Amygdala (tissue), 56 donors: ENCODE measurements at regions not wholly inside any gene's neighbourhood (a gene's known extent, or its start where the extent isn't known, plus 50 kb on each side); places are given as distances from the start of the nearest gene placed in this dataset.
"Not testable (repeated sequence)": the region's sequence is repeated elsewhere in the genome, so short reads cannot be mapped to it uniquely, and the experiment has no call there.

Experiments
- DNase-seq, 56 donors: peaks; one replicate each; lab custom pipeline; 2025; lab: John Stamatoyannopoulos, UW

GRCh38 chr12:107144441-107144840, 51.1 kb upstream of the CRY1 start:
- DNase-seq, result no peak

DNA sequence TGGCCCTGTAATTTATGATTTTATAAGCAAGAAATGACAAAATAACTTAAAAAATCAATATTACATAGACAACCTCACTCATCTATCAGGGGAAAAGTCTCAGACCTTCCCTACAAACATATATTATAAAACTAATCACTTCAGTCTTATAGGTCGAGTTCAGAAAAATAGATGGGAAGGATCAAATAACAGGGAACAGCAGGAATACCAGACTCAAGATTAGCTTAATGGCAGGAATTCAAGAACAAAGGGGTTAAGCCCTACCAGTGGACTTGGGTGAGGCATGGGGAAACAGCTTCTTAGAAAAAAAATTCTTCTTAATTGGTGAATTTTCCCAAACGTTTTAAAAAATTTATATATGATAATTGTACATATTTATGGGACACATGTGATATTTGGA, 51.6 kb upstream of the CRY1 start:
- no peak for DNase-seq

- DNase-seq, result no peak
Observed at GRCh38 chr12:107145397-107145796, 52.0 kb upstream of the CRY1 start.

- no peak for DNase-seq
Observed at GRCh38 chr12:107148107-107148506, 54.8 kb upstream of the CRY1 start.

DNA sequence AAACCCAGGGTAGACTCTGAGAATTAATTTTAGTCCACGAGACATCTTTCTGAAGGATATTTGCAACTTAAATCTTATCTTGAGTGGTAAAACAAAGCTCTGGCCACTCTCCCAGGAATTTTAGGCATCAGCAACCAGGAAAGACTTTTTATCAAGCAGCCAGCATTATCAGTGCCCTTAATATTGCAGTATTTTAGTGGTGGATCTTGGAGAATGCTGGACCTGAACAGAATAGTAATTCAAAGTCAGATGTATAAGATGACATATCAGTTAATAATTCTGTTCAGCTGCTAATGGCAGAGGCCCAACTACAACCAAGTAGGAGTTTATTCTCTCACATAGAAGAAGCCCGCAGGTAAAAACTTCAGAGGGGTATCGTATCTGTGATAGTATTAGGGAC, 59.0 kb upstream of the CRY1 start:
- no peak for DNase-seq

- no peak for DNase-seq
Observed at GRCh38 chr12:107159384-107159900, 66.1 kb upstream of the CRY1 start.

GRCh38 chr12:107163413-107163812, 70.1 kb upstream of the CRY1 start:
- DNase-seq, result no peak

GRCh38 chr12:107164392-107164791, 71.0 kb upstream of the CRY1 start:
- no peak for DNase-seq

GRCh38 chr12:107165581-107165980, 72.2 kb upstream of the CRY1 start:
- DNase-seq, result no peak

GRCh38 chr12:107167756-107168155, 74.4 kb upstream of the CRY1 start:
- DNase-seq, result no peak

- no peak for DNase-seq
Observed at GRCh38 chr12:107169200-107169599, 75.9 kb upstream of the CRY1 start.

- DNase-seq, result no peak
Observed at GRCh38 chr12:107178776-107179175, 85.4 kb upstream of the CRY1 start.

DNA sequence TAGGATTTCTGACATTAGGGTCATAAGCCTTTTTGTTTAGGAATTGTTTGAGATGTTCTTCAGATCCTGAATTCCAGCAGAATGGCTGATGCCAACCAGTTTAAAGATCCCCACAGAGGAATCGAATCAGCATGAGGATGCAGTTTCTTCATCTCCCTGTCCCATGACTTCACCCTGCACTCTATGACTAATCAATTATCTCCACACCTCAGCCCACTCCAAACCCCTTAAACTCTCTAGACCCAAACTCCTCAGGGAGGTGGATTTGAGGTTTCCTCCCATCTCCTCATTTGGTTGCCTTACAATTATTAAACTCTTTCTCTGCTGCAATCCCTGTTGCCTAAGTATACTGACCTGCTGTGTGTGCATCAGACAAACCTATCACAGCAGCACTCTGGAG, 86.5 kb upstream of the CRY1 start:
- DNase-seq, result no peak

- no peak for DNase-seq
Observed at GRCh38 chr12:107180272-107180671, 86.9 kb upstream of the CRY1 start.

- DNase-seq, result no peak
Observed at GRCh38 chr12:107184359-107184930, 91.1 kb upstream of the CRY1 start.

DNA sequence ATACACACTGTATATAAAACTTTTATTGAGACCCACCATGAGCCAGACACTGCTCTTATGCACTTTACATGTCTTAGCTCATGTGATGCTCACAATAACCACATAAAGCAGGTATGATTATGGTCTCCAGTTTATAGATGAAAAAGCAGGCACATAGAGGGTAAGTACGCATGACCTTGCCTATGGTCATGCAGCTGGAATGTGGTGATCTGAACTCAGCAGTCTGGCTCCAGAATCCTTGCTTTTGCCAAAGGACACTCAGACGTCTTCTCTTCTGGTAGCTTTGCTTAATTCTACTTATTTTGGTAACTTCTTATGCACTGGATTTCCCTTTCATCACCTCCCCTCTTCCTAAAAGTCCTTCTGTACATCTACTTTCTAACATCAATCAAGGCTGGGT, 103.3 kb upstream of the CRY1 start:
- DNase-seq, result no peak

GRCh38 chr12:107200394-107200793, 107.0 kb upstream of the CRY1 start:
- no peak for DNase-seq

GRCh38 chr12:107207931-107208525, 114.7 kb upstream of the CRY1 start:
- DNase-seq, result no peak

DNA sequence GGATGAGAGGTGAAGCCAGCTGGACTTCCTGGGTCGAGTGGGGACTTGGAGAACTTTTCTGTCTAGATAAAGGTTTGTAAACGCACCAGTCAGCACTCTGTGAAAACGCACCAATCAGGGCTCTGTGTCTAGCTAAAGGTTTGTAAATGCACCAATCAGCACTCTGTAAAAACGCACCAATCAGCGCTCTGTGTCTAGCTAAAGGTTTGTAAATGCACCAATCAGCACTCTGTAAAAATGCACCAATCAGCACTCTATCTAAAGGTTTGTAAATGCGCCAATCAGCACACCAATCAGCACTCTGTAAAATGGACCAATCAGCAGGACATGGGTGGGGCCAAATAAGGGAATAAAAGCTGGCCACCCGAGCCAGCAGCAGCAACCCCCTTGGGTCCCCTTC, 116.4 kb upstream of the CRY1 start:
- DNase-seq, result not testable (repeated sequence)

GRCh38 chr12:107214373-107214773, 121.0 kb upstream of the CRY1 start:
- DNase-seq, result not testable (repeated sequence)

DNA sequence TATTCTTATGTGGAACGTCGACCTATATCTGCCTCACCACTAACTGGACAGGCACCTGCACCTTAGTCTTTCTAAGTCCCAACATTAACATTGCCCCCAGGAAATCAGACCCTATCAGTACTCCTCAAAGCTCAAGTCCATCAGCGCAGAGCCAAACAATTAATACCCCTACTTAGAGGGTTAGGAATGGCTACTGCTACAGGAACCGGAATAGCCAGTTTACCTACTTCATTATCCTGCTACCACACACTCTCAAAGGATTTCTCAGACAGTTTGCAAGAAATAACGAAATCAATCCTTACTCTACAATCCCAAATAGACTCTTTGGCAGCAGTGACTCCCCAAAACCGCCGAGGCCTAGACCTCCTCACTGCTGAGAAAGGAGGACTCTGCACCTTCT, 123.1 kb upstream of the CRY1 start:
- not testable (repeated sequence) for DNase-seq

GRCh38 chr12:107219301-107219700, 126.0 kb upstream of the CRY1 start:
- DNase-seq, result no peak

- no peak for DNase-seq
Observed at GRCh38 chr12:107221913-107222312, 128.6 kb upstream of the CRY1 start.
